GM12891 (cell line): ENCODE measurements at regions not wholly inside any gene's neighbourhood (a gene's known extent, or its start where the extent isn't known, plus 50 kb on each side); places are given as distances from the start of the nearest gene placed in this dataset.
"Not testable (repeated sequence)": the region's sequence is repeated elsewhere in the genome, so short reads cannot be mapped to it uniquely, and the experiment has no call there.

Experiments
- DNase-seq: peaks from one replicate; pipeline ENCODE4 v3.0.0; 2011; ENCODE audit warnings: low spot score; ENCODE audit not compliant: insufficient read length
- FAIRE-seq: peaks from 2 replicates; lab custom pipeline; 2011; peaks lifted over from hg19 to GRCh38; lab: Jason Lieb, UNC
- PAX5 ChIP-seq: IDR thresholded peaks from 2 replicates; pipeline ENCODE4 v1.6.1; 2011; ENCODE audit warnings: low read length, moderate library complexity, mild to moderate bottlenecking; ENCODE audit not compliant: insufficient read depth, severe bottlenecking
- POLR2A ChIP-seq: IDR thresholded peaks from 2 replicates; pipeline ENCODE4 v1.6.1; 2011; ENCODE audit warnings: low read depth, low read length, control low read depth
- POLR2AphosphoS5 ChIP-seq: IDR thresholded peaks from 2 replicates; pipeline ENCODE4 v1.6.1; 2011; ENCODE audit warnings: low read depth, low read length, control low read depth
- POU2F2 ChIP-seq: IDR thresholded peaks from 2 replicates; pipeline ENCODE4 v1.6.1; 2011; ENCODE audit warnings: low read depth, mild to moderate bottlenecking, control low read depth, low read length, moderate library complexity
- SPI1 ChIP-seq: IDR thresholded peaks from 2 replicates; pipeline ENCODE4 v1.6.1; 2011; ENCODE audit warnings: low read depth, low read length, control low read depth
- TAF1 ChIP-seq: IDR thresholded peaks from 2 replicates; pipeline ENCODE4 v1.6.1; 2011; ENCODE audit warnings: low read depth, low read length, control low read depth

DNA sequence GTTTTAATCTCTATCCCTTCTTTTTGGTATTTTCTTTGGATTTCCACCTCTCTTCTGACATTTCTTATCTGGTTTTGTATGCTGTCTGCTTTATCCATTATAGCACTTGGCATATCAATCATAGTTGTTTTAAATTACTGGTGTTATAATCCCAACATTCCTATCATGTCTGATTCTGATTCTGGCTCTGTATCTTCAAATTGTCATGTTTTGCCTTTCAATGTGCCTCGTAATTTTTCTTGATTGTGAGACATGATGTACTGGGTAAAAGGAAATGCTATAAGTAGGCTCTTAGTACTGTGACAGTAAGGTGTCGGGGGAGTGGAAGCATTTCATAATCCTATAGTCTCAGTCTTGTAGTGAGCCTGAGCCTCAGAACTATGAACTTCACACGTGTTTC is 729.3 kb upstream of the NOVA1 start:
- DNase-seq = no peak
- no peak for FAIRE-seq
- TF ChIP-seq TAF1 (no peak), PAX5 (no peak), POU2F2 (no peak), POLR2AphosphoS5 (no peak), SPI1 (no peak), POLR2A (no peak)

DNA sequence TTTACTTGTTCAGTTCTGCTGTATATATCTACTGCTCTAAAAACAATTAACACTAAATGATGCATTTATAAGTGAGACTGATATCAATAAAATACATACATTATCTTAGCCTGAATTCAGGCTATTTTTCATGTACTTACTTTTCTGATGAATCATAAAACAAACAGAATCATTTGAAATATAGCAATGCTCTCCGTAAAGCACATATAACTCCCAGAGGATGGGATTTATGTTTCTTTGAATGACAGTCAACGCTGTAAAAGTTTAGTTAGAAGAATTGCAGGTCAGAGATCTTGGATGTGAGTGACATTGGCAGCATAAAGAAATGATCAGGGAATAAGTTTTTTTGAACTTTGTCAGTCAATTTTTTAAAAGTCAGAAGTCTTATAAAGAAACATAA is 740.2 kb upstream of the NOVA1 start:
- TF ChIP-seq POLR2A (no peak), PAX5 (no peak), TAF1 (no peak), POLR2AphosphoS5 (no peak), POU2F2 (no peak), SPI1 (no peak)
- DNase-seq (no peak), FAIRE-seq (no peak)

DNA sequence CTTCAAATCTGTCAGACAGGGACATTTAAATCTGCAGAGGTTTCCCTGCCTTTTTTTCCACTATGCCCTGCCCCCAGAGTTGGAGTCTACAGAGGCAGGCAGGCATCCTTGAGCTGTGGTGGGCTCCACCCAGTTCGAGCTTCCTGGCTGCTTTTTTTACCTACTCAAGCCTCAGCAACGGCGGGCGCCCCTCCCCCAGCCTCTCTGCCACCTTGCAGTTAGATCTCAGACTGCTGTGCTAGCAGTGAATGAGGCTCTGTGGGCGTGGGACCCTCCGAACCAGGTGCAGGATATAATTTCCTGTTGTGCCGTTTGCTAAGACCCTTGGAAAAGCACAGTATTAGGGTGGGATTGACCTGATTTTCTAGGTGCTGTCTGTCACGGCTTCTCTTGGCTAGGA is 765.2 kb upstream of the NOVA1 start:
- not testable (repeated sequence) for FAIRE-seq, DNase-seq

DNA sequence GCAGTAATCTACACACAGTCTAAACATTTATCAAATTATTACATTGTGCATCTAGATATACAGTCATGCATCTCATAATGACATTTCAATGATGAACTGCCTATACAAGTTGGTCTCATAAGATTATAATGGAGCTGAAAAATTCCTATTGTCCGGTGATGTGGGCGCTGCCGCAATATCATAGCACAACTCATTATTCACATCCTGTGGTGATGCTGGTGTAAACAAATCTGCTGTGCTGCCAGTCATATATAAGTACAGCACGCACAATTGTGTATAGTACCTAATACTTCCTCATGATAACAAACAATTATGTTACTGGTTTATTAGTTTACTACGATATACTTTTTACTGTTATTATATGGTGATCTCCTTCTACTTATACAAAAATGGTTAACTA is 768.8 kb upstream of the NOVA1 start:
- TF ChIP-seq POU2F2 (no peak), TAF1 (no peak), SPI1 (no peak), POLR2A (no peak), PAX5 (no peak), POLR2AphosphoS5 (no peak)
- no peak for DNase-seq
- FAIRE-seq = no peak

- FAIRE-seq (no peak), DNase-seq (no peak)
- TF ChIP-seq SPI1 = no peak
- TF ChIP-seq POLR2A = no peak
- no peak for TF ChIP-seq PAX5
- no peak for TF ChIP-seq POU2F2
- TF ChIP-seq POLR2AphosphoS5 = no peak
Measured at GRCh38 chr14:27367345-27367744, 769.5 kb upstream of the NOVA1 start.

GRCh38 chr14:27370074-27370473 is 772.2 kb upstream of the NOVA1 start:
- DNase-seq (no peak), FAIRE-seq (no peak)
- TF ChIP-seq PAX5 (no peak), TAF1 (no peak), POU2F2 (no peak), POLR2A (no peak), SPI1 (no peak), POLR2AphosphoS5 (no peak)

DNA sequence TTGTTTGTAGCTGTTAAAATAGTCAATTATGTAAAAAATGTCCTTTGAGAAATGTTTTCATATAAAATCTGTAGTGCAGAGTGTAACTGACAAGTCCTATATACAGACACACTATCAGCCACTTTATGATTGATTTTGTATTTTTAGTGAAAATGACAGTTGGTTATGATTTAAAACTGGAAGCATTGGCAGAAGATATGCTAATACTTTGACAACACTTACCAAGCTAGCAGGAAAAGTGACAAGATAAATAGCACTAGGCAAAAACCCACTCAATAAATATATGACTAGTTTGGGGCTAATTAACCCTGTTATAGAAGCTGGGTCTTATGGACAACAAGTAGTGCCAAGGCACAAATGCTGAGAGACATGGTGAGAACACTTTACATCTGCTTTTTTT is 772.9 kb upstream of the NOVA1 start:
- TF ChIP-seq SPI1 = no peak
- no peak for TF ChIP-seq POU2F2
- no peak for TF ChIP-seq PAX5
- TF ChIP-seq TAF1 = no peak
- no peak for TF ChIP-seq POLR2A
- TF ChIP-seq POLR2AphosphoS5 = no peak
- DNase-seq (no peak), FAIRE-seq (no peak)

GRCh38 chr14:27371209-27371608 is 773.4 kb upstream of the NOVA1 start:
- no peak for DNase-seq
- no peak for TF ChIP-seq POLR2AphosphoS5
- TF ChIP-seq POLR2A = no peak
- no peak for TF ChIP-seq POU2F2
- no peak for TF ChIP-seq SPI1
- FAIRE-seq = no peak

GRCh38 chr14:27371868-27372267 is 774.0 kb upstream of the NOVA1 start:
- TF ChIP-seq SPI1 (no peak), TAF1 (no peak), POLR2A (no peak), POLR2AphosphoS5 (no peak), POU2F2 (no peak), PAX5 (no peak)
- DNase-seq (no peak), FAIRE-seq (no peak)

DNA sequence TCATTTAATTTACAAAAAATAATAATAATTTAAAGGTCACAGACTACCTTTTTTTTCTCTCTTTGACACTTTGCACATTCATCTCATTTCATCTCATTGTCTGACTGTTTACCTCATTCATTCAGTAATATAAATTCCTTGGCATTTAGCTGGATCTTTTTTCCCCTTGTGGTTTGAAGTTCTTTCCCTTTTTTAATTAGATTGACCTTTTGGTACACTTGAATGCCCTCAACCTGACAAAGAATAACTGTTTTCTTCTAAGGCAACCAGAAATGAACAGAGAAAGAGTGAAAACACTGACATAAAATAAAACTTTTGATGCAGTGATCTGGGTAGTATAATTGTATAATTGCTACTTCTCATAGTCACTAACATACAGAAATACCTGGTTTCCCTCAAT is 774.9 kb upstream of the NOVA1 start:
- no peak for FAIRE-seq
- TF ChIP-seq PAX5 (no peak), POU2F2 (no peak), TAF1 (no peak), POLR2AphosphoS5 (no peak), SPI1 (no peak), POLR2A (no peak)

DNA sequence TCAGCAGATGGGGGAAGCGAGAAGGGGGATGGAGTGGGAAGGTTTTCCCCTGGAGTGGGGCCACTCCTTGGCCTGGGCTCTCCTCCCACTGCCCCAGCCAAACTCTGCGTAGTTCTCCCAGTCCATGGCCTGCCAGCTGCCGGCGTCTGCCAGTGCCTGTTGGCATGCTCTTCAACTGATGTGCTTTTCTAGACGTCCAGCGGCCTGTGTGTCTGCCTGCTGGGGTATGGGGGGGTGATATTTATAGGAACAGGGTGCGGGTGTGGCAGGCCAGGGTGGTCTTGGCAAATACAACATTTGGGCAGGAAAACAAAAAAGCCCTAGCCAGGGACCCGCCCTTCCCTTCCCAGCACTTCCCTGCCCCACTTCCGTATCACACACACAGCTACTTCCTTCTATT is 786.3 kb upstream of the NOVA1 start:
- no peak for DNase-seq
- FAIRE-seq = no peak
- no peak for TF ChIP-seq SPI1
- TF ChIP-seq TAF1 = no peak
- no peak for TF ChIP-seq PAX5
- no peak for TF ChIP-seq POLR2A
- TF ChIP-seq POU2F2 = no peak
- no peak for TF ChIP-seq POLR2AphosphoS5

More for the DNA sequence above, 774.9 kb upstream of the NOVA1 start:
- no peak for DNase-seq
